ENCODE measurements at regions not wholly inside any gene's neighbourhood (a gene's known extent, or its start where the extent isn't known, plus 50 kb on each side); places are given as distances from the start of the nearest gene placed in this dataset.

DNA sequence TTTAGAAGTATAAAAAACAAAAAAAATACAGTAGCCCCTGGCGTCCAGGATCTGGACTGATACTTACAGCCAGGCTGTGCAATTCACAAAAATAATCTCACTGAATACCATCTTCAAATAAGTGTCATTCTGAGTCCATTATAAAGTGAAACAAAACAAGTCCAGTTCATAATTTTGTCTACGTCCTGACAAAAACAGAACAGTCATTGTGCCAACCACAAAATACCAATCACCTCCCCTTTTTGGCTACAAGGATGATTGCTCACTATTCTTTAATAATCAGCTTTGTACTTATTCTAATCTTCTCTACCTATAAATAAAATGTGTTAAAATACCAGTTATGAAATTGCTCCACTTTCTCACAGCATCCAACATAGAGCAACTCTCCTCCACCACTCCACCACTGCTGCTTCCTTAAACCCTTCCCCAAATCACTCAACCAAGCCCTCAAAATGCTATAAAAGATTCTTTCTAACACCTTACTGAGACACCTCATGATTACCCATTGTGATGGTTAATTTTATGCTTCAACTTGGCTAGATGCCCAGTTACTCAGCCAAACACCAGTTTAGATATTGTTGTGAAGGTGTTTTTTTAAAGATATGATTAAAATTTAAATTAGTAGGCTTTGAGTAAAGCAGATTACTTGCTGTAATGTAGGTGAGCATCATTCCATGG is 479.8 kb upstream of the SEMA3A start:
- DNase-seq = no peak

DNA sequence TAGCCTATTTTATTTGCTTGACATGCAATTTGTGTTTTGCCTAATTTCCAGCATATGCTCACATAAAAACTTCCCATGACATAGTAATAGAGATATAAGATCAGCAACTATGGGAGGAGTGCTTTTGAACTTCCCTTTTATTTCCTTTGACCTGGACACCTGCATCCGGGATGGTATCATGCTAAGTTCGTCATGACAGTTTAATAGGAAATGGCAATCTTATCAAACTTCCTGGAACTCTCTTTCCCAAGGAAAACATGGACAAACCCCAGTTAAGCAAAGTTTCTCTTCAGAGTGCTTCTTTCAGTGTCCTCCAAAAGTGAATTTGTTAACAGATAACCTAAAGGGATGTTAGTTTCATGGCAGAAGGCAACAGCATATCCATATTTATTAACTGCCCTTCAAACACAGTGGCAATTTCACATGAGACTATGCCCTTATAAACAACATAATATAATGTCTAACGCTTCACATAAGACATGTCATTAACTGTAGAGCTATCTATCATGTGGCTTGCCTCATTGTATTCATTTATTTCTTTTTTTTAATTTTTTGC is 474.7 kb upstream of the SEMA3A start:
- DNase-seq = no peak

DNA sequence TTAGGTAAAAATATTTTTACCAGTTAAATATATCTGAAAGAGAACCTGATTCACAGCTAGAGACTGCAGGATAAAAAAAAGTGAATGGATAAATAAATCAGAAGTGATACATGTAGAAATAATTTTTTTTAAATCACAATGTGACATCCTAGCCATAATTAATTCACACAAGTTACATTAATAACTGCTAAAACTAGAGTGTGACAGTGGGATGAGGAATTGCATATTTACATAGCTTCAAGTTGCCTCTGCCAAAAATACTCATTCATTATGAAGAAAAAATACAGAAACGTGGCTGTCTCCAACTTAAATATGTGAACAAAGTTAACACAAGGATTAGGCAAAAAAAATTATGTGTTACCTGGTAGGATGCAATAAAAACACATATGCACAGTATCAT is 473.5 kb upstream of the SEMA3A start:
- no peak for DNase-seq

DNA sequence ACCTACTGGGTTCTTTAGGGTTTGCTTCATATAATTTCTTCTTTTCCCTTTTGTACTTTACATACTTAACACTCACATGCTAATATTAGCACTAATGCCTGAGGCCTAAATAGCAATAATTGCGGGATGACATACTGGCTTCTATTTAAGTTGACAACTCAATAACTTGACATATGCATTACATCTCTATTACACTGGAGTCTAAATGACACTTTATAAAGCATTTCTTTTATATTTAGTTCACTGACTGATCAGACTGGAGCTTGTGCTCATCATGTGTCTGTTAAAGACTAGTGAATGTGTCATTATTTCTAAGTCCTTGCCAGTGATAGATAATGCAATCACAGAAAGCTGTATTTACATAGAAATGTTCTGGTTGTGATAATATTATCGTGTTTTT is 472.1 kb upstream of the SEMA3A start:
- DNase-seq = no peak

DNA sequence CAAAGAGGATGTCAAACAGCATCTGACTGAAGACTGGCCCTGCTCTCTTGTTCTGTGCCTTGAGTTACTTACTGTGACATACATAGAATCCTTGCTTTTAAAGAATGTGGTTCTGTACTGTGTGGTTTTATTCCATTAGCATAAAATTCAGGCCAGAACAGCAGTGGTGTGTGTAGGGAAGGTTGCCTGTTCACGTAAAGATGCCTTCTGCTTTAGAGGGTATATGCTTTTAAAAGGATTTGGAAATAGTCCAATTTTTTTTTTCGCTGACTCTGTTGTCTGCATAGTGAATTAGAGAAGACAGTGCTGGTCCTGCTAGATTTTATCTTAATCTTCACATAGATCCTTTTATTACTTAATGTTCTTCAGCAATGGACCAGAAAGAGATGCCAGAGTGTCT is 470.8 kb upstream of the SEMA3A start:
- no peak for DNase-seq

DNA sequence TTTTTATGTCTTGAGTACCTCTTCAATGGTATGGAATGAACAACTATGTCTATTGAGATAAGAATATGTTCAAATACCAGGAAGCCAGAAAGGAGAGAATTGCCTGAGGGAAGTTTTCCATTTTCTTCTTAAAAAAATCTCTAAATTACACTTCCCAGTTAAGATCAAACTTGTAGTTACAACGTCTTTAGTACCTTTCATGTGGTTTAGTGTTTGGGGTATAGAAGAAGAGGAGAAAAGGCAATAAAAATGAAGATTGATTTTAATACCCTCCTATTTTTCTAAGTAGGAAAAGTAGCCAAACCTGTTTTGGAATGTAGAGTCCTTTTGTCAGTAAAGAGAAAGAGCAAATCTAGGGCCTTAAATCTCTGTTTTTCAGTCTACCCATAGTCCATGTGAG is 470.0 kb upstream of the SEMA3A start:
- no peak for DNase-seq

DNA sequence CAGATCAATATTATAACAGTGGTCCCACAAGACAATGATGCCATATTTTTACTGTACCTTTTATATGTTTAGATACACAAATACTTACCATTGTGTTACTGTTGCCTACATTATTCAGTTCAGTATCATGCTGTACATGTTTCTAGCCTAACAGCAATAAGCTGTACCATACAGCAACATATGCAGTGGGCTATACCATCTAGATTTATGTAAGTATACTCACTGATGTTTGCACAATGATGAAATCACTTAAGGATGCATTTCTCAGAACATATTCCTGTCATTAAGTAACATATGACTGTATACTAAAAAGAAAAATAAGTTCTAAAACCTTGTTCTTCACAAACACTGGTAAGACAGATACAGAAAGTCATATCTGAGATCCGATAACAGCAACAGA is 468.6 kb upstream of the SEMA3A start:
- DNase-seq = no peak

DNA sequence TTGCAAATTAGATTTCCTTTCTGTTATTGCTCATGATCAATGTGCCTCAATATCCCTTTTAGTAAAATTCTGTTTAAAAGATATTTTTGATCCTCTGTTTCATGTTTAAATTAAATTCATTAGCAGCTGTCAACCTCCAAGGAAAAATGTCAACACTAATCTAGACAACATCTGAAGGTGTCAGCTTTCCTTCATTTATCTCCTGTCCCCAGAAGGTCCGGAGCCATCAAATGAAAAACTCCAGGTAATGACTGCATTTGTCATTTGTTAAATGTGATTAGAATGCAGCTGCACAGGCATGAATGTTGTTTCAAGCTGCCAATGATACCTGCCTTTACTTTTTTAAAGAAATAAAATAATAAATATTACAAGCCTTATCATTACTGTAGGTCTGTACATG is 463.7 kb upstream of the SEMA3A start:
- no peak for DNase-seq

DNA sequence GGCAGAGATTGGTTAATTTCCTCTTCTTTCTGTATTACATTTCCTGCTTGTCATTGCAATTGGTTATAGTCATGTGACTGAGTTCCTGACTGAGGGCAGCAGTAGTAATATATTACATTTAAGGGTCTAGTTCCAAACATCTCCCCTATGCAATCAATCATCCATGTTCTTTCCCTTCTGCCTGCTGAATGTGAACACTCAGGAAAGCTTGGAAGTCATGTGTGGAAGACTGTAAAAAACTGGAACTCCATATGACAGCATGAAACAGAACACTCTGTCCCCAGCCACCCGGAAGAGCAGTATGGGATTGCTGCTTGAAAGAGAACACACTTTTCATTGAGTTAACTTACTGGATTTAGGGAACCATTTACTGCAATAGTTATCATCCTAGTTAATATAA is 459.7 kb upstream of the SEMA3A start:
- DNase-seq = peak; percentile 43

DNA sequence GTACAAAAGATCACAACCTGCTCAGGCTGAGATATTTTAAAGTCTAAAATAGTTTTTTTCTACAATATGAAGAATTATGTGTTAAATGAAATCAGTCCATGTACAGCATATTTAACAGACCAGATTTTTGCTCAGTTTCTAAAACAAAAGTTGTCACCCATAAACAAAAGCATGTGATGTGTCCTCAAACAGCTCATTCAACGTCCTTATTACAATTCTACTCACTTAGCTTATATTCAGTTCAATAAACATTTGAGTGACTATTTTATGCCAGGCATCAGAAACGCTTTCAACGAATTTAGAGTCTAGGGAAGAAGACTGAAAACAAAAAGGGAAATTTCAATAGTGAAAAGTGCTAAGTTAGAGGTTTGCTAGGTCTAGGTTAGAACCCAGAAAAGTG is 457.3 kb upstream of the SEMA3A start:
- no peak for DNase-seq

DNA sequence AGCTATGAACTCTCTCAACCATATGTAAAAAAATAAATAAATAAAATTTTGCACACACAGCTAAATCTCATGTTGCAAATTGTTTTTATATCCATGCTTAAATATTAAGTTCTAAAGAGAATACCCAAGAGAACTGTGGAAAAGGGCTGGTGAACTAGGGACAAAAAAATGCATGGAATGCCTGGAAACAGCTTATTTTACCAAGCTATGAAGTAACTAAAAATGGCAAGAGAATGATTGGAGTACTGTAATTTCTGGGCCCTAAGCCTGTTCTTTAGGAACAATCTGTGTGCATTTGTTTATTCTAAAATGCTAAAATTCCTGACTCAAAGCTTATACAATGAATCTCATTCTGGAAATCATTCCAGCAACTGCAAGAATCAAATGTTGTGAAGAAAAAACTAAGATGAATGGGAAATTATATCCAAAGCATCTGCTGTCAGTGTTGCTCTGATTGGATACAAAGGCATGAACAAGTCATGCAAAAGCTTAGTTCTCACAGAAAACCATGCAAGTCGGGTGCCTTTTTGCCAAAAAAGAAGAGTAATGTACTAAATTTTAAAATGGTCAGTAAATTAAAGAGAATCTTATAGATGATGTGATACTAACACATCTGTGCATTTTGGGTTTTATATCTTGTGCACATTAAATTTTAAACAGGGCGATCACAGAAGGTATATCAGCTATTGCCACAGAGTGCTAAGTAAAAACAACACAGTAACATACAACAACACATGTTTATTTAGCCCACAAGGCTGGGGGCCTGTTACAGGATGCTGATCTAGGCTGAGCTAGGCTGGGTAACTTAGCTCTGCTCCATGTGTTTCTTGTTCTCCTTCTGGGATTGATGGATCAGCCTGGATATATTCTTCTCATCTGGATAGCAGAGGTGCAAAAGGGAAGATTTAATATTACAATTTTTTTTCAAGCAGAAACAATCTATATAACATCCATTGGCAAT is 453.5 kb upstream of the SEMA3A start:
- no peak for DNase-seq

DNA sequence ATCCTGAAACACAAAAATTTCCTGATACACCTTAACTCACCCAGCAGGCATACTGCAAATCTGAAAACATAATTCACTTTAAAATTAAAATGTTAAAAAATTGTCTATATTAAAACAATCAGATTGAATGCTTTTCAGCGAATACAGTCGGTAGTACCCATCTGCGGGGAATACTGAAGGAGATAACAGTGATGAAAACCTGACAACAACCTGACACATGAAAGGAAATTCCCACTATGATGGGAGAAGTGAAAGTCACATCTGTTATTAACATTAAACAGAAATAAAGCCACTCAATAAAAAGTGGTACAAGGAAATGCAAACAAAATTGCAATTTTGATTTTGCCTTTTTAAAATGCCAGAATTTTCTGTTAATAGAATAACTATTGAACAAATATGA is 448.0 kb upstream of the SEMA3A start:
- no peak for DNase-seq

DNA sequence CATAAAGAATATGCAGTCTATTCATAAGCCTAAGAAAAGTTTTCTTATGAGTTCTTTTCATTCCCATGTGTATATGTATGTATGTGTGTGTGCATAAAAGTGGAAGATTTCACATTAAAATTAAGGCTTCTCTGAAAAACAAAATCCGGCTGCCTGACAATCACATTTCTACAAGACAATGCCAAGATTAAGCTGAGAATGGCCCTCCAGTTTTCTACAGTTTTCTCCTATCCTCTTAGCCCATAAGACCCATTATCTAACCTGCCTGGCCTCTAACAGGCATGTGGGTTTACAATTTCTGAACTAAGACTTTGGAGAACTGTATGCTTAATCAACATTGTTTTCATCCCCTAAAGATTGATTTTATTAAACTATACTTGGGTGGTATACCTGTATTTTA is 446.0 kb upstream of the SEMA3A start:
- DNase-seq = no peak

DNA sequence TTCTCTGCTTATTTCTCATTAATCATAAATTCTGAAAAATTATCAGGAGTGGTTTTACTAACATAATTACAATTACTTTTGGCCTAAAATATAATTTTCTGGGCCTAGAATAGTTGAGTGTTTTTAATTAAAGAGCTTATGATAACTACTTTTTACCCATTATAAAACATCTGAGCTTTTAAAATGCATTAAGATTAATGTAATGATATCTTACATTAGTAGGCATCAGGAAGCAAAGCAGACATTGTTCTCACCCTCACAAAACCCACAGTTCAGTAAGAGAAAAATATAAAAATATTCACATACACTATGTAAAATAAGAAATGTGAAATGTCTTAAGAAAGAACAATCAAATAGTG is 443.7 kb upstream of the SEMA3A start:
- no peak for DNase-seq

DNA sequence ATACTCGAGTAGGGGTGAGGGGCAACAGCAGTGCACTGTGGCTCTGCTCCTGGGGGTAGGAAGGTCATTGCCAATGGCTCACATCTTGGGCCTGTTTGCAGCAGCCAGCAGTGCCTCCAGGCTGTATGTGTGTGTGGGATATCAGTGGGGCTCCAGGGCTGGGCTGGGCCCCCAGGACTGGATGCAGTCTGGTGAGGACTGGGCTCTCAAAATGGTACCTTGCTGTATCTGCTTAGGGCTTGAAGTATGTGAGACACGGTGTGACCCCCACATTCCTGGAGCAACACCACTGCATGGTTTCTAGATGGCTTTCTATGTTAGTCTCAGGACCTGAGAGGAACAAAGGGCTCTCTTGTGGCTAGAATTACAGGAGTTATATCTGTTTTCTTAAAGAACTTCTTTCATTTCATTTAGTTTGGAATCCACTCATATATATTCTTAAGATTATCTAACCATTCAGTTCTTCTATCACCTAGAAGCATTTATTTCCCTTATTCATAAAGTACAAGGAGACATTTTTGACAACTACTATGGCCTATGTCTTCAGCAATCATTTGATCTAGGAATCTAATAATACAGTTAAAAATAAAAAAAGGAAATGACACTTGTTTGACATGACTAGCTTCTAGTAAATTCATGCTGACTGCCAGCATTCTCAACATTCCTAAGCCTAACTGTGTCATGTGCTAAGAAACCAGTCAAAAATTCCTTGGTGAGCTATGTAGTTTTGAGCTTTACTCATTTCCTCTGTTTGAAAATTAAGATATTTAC is 443.2 kb upstream of the SEMA3A start:
- no peak for DNase-seq

DNA sequence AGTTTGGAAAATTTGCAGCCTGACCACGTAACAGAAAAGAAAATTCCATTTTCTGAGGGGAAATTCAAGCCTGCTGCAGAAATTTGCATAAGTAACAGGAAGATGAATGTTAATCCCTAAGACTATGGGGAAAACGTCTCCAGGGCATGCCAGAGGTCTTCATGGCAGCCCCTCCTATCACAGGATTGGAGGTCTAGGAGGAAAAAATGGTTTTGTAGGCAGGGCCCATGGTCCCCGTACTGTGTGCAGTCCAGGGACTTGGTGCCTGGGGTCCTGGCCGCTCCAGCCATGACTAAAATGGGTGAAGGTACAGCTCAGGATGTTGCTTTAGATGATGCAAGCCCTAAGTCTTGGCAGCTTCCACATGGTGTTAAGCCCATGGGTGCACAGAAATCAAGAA is 437.3 kb upstream of the SEMA3A start:
- no peak for DNase-seq

DNA sequence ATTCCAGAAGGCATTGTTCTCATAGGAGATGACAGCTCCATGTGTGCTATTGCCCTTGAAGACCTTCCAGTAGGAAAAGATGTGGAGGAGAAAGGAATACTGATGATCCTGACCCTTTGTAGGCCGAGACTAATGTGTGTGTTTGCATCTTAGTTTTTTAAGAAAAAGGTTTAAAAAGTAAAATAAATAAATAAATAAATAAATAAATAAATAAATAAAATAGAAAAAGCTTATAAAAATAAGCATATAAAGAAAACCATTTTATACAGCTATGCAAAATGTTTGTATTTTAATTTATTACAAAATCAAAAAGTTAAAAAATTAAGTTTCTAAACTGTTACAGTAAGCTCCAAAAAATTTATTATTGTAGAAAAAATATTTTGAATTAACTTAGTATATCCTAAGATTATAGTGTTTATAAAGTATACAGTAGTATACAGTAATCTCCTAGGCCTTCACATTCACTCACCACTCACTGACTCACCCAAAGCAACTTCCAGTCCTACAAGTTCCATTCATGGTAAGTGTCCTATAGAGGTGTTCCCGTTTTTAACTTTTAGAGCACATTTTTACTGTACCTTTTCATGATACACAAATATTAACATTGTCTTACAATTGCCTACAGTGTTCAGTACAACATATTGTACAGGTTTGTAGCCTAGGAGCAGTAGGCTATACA is 435.2 kb upstream of the SEMA3A start:
- DNase-seq = no peak

DNA sequence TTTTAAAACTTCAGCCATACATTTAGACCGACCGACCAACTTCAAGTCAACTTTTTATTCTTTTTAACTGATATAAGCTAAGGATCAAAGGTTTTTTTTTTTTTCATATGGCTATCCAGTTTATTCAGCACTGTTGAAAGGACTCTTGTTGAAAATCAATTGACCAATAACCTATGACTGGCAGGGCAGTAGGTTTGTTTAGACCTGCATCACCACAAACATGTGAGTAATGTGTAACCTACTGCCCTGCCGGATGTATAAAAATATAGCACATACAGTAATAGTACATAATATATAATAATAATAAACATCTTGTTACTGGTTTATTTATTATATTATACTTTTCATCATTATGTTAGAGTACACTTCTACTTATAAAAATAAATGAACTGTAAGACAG is 434.6 kb upstream of the SEMA3A start:
- no peak for DNase-seq

DNA sequence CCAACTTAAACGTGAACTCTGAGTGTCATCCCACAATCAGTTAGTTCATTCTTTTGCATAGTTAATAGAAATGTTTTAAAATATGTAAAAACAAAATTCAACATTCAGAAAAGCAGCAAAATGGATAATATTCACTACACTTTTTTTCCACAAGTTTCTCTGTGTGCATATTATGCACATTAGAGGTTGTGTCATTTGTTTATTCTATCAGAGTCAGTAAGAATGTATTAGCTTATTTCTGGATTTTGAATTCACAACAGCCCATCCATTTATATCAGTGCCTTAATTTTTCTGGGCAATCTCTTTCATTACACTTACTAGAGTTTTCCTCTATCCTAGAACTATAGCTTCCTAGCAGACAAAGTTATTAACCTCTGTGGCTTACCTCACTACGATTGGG is 432.7 kb upstream of the SEMA3A start:
- no peak for DNase-seq

DNA sequence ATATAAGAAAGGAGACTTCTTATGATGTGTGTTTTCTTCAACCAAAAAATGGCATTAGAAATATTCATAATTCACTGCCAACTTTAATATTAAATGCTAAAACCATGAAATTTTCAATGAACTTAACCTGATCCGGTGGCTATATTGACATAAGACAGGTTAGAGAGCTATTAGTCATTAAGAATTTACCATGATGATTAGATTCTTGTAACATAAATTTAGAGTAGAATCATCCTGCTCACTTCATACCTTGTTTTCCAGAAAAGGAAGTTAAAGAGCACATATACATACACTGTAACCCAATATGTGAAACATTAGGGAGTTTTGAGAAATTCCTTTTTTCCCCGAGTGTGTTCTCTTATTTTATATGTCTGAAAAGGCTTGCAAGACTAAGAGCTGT is 430.3 kb upstream of the SEMA3A start:
- DNase-seq = no peak

DNA sequence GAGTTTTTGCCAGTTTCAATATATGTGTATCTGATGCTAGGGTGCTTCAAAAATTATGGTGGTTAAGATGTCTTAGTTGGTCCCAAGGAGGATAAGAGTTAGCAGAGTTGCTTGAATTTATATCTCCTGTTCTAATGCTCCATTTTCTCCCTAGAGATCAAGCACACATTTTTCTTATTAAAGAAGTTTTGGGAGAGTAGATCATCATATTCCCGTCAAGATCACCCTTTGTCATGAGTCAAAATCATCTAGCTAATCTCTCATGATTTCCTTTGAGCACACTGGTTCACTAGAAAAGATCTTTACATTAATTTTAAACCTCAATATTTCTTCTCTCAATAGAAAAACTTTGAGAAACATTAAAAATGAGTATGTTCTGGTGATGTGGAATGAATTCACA is 429.9 kb upstream of the SEMA3A start:
- no peak for DNase-seq

DNA sequence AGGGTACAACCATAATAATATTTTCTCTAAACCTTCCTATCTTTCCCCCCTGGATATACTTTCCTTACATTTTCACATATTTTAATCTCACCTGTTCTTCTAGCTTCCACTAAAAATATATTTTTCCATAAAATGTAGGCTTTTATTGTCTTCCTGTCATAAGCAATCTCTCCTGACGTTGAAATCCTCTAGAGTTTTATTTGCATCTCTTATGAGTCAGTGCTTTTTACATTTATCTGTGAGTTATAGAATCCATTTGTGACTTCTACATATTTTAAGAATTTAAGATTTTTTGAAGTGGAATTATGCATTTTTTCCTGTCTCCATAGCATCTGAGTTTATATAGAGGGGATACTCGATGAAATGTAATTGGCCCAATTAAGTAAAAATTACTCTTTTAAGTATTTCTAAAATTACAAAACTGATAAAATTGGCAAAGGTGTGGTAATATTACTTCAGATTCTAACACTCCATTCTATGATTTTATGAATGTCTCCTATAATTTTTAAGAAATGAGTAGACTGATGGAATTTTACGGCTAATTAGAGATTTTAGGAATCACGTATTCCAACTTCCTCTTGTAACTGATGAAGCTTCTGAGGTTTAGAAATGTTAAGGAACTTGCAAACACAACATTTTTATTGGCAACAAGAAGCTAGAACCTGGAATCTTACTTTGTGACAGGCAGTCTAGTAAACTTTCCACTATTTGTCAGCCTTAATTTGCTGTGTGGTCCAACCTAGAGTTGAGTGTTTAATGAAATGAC is 422.9 kb upstream of the SEMA3A start:
- DNase-seq = no peak

All from NCI-H2171 (cell line).